Calu3 (cell line): ENCODE measurements at regions not wholly inside any gene's neighbourhood (a gene's known extent, or its start where the extent isn't known, plus 50 kb on each side); places are given as distances from the start of the nearest gene placed in this dataset.

ENCODE experiments used
- BruUV-seq: library from RNA; stranded (reverse); fragments of 400-500 nt; replicated peaks from 2 replicates; lab custom pipeline; 2021; lab: Mats Ljungman, UMichigan
- CTCF ChIA-PET: fragments of 300-600 bp; sonication (Branson Sonifier 250); formaldehyde crosslinking; loops from one replicate; lab custom pipeline; 2022; ENCODE audit warnings: antibody characterized with exemption; lab: Charles Lee
- DNase-seq: peaks from one replicate; pipeline ENCODE4 v3.0.0; 2022
- H3K27ac Mint-ChIP-seq: one replicate; pipeline ENCODE4 v1.8.0; 2022; ENCODE audit warnings: mixed read lengths; ENCODE audit not compliant: unreplicated experiment
- H3K27me3 Mint-ChIP-seq: one replicate; pipeline ENCODE4 v1.8.0; 2022; ENCODE audit warnings: mixed read lengths; ENCODE audit not compliant: unreplicated experiment
- H3K36me3 Mint-ChIP-seq: one replicate; pipeline ENCODE4 v1.8.0; 2022; ENCODE audit warnings: mild to moderate bottlenecking, moderate library complexity, mixed read lengths; ENCODE audit not compliant: insufficient read depth, unreplicated experiment
- H3K4me1 Mint-ChIP-seq: one replicate; pipeline ENCODE4 v1.8.0; 2022; ENCODE audit warnings: mild to moderate bottlenecking, low read depth, mixed read lengths; ENCODE audit not compliant: unreplicated experiment
- H3K4me3 Mint-ChIP-seq: one replicate; pipeline ENCODE4 v1.8.0; 2022; ENCODE audit warnings: mild to moderate bottlenecking, low read depth, moderate library complexity, mixed read lengths; ENCODE audit not compliant: unreplicated experiment
- H3K9me3 Mint-ChIP-seq: one replicate; pipeline ENCODE4 v1.8.0; 2022; ENCODE audit warnings: low read depth, mixed read lengths; ENCODE audit not compliant: unreplicated experiment
- intact Hi-C: fragments of 100-400 bp; cut with micrococcal nuclease; formaldehyde crosslinking; loops from one replicate; pipeline ENCODE4 v1.10.0; 2022; ENCODE audit not compliant: unreplicated experiment
- TF ChIP-seq, protein P1 (sequence below): fragments of 200-600 bp; IDR thresholded peaks from one replicate; pipeline ENCODE4 v1.8.0; 2022; ENCODE audit warnings: antibody characterized with exemption; ENCODE audit not compliant: unreplicated experiment

DNA sequence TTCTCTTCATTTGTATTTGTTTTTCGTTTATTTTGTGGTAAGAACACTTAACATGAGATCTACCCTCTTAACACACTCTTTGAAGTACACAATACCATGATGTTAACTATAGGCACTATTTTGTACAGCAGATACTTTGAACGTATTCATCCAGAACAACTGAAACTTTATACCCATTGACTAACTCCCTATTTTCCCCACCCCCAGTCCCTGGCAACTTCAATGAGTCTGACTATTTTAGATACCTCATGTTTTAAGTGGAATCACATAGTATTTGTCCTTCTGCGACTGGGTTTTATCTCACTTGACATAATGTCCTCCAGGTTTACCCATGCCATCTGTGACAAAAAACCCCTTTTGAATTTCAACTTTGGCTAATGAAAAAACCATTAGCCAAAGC is 356.3 kb upstream of the CDH20 start:
- H3K27ac Mint-ChIP-seq = no peak overlapping the region
- no peaks in the 10 kb centered on the region for H3K27me3 Mint-ChIP-seq
- TF ChIP-seq, protein P1, sequence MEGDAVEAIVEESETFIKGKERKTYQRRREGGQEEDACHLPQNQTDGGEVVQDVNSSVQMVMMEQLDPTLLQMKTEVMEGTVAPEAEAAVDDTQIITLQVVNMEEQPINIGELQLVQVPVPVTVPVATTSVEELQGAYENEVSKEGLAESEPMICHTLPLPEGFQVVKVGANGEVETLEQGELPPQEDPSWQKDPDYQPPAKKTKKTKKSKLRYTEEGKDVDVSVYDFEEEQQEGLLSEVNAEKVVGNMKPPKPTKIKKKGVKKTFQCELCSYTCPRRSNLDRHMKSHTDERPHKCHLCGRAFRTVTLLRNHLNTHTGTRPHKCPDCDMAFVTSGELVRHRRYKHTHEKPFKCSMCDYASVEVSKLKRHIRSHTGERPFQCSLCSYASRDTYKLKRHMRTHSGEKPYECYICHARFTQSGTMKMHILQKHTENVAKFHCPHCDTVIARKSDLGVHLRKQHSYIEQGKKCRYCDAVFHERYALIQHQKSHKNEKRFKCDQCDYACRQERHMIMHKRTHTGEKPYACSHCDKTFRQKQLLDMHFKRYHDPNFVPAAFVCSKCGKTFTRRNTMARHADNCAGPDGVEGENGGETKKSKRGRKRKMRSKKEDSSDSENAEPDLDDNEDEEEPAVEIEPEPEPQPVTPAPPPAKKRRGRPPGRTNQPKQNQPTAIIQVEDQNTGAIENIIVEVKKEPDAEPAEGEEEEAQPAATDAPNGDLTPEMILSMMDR = no peak
- CTCF ChIA-PET = no interaction called here
- H3K4me1 Mint-ChIP-seq = no peaks in the 10 kb centered on the region
- no peak overlapping the region for H3K4me3 Mint-ChIP-seq
- BruUV-seq = no TSS peak
- no peaks in the 10 kb centered on the region for H3K9me3 Mint-ChIP-seq
- H3K36me3 Mint-ChIP-seq = no peaks in the 10 kb centered on the region
- no peak for DNase-seq
- intact Hi-C loops = no loop called here

DNA sequence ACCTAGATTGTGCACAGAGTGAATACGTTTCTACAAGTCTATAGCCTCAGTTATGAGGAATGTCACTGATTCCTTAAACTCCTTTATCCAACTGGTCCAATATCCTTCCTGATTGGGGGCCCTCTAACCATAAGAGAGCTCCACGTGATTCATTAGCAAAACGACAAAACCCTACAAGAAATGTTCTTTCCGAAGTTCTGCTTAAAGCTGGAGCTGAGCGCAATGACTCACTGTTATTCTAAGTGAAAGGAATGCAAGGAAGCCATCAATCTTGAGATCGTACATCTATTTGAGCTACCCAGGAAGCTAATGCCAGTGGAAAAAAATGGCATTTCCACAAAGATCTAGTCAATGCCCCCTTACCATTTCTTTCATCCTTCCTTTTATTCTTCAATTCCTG is 354.9 kb upstream of the CDH20 start:
- BruUV-seq = no TSS peak
- CTCF ChIA-PET = no interaction called here
- intact Hi-C loops = no loop called here
- Mint-ChIP-seq H3K9me3 (peaks cover 3% of the 10 kb centered on the region), H3K4me1 (no peaks in the 10 kb centered on the region), H3K4me3 (no peak overlapping the region), H3K27ac (no peak overlapping the region), H3K27me3 (no peaks in the 10 kb centered on the region), H3K36me3 (no peaks in the 10 kb centered on the region)
- no peak for DNase-seq
- TF ChIP-seq, protein P1 = no peak

DNA sequence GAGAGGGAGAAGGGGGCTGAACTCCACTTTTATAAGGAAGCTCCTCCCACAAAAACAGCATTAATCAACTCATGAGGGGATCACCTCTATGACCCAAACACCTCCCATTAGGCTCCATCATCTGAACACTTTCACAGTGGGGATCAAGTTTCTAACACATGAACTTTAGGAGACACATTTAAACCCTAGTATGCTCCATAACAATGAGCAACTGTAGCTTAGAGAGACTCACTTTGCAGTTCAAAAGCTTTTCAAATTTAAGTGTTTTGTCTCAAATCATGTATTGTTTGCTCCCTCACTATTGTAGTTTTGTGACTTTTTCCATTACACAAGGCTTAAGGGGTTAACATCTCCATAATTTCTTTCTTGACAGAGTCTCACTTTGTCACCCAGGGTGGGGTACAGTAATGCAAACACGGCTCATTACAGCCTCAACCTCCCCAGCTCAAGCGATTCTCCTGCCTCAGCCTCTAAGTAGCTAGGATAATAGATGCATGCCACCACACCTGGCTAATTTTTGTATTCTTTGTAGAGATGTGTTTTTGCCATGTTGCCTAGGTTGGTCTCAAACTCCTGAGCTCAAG is 352.7 kb upstream of the CDH20 start:
- no peaks in the 10 kb centered on the region for H3K4me1 Mint-ChIP-seq
- no peak for DNase-seq
- intact Hi-C loops = no loop called here
- no peak overlapping the region for H3K27ac Mint-ChIP-seq
- CTCF ChIA-PET = no interaction called here
- TF ChIP-seq, protein P1 = no peak
- no TSS peak for BruUV-seq
- H3K27me3 Mint-ChIP-seq = no peaks in the 10 kb centered on the region
- H3K4me3 Mint-ChIP-seq = no peak overlapping the region
- no peaks in the 10 kb centered on the region for H3K36me3 Mint-ChIP-seq
- peaks cover 3% of the 10 kb centered on the region for H3K9me3 Mint-ChIP-seq

DNA sequence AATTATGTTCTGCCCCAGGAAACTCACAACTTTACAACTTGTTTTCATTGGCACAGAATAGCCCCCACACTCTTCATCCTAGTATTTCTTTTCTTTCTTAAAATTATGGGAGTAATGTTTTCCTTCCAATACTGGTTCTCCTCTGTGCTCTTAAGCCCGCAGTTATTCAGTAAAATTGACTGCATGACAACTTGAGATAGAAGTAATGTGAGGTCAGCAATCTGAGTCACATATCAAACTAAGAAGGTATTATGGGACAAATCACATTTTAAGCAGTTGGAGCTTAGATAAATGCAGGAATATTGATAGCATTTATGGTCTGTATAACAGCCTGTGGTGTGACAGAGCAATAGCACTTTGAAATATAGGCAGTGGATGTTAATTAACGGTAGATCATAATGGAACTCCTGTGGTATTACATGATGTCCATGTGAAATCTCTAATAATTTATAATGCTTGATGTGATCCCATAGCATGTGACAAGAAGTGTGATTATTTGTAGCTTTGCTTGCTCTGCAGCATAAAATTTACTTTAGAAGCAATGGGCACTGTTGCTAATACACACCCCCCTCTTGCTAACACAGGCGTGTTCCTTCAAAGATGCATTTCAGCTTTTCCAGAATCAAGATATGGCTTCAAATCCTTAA is 351.4 kb upstream of the CDH20 start:
- no TSS peak for BruUV-seq
- TF ChIP-seq, protein P1 = no peak
- H3K4me3 Mint-ChIP-seq = no peak overlapping the region
- no peaks in the 10 kb centered on the region for H3K36me3 Mint-ChIP-seq
- no peak overlapping the region for H3K27ac Mint-ChIP-seq
- H3K27me3 Mint-ChIP-seq = no peaks in the 10 kb centered on the region
- DNase-seq = no peak
- CTCF ChIA-PET = no interaction called here
- H3K9me3 Mint-ChIP-seq = peaks cover 3% of the 10 kb centered on the region
- intact Hi-C loops = no loop called here
- H3K4me1 Mint-ChIP-seq = no peaks in the 10 kb centered on the region
